ENCODE measurements at regions not wholly inside any gene's neighbourhood (a gene's known extent, or its start where the extent isn't known, plus 50 kb on each side); places are given as distances from the start of the nearest gene placed in this dataset.

DNA sequence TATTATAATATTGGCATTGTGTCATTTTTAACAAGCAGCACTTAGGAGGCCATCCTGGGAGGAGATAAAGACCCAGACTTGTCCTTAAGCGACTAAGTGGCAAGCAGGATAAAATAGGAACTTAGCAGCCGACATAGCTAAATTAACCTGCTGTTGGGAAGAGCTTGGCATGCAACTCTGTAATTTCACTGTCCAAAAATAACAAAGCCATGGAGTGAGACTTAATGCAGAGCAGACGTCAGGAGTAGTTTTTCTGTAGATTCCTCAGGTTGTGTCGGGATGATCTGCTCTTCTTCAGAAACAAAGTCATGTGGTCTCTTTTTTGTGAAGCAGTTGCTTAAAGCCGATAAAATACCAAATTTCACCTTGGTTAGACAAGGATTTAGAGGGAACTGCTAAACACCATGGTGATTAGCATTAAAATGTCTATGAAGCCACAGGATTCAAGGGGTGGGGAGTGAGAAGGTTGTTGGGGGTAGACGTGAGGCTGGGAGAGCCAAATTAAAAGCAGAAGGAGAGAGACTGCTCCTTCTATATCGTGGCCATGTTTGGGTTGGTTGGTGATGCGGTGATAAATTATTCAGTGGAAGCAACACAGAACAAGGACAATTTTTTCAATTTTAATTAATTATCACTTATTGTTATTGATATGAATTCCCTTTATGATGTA lies 303.0 kb downstream of the CSNK1G3 start:
- H3K36me3 ChIP-seq (ENCODE audit: control insufficient read depth in 2 of 2, extremely low read depth in 1 of 2, insufficient read depth in 2 of 2, low read length in 2 of 2), result no peaks in the 10 kb centered on the region
- H3K4me1 ChIP-seq (ENCODE audit: control insufficient read depth, extremely low read depth, insufficient read depth, low read length), result no peaks in the 10 kb centered on the region
- H3K27me3 ChIP-seq (ENCODE audit: control insufficient read depth, extremely low read depth, insufficient read depth, low read length), result no peaks in the 10 kb centered on the region
- no peak overlapping the region for H2AFZ ChIP-seq (ENCODE audit: control insufficient read depth, low read length)
- no peaks in the 10 kb centered on the region for H3K9me1 ChIP-seq (ENCODE audit: control insufficient read depth, extremely low read depth, insufficient read depth, low read length)
- no peaks in the 10 kb centered on the region for H4K20me1 ChIP-seq (ENCODE audit: control insufficient read depth, extremely low read depth, insufficient read depth, low read length)
- H3K79me2 ChIP-seq (ENCODE audit: control insufficient read depth, insufficient read depth, low read length), result no peaks in the 10 kb centered on the region
- no peak for TF ChIP-seq EZH2 (IDR thresholded peaks at IDR 0.05; ENCODE audit: low read length)
- TF ChIP-seq, protein P1, sequence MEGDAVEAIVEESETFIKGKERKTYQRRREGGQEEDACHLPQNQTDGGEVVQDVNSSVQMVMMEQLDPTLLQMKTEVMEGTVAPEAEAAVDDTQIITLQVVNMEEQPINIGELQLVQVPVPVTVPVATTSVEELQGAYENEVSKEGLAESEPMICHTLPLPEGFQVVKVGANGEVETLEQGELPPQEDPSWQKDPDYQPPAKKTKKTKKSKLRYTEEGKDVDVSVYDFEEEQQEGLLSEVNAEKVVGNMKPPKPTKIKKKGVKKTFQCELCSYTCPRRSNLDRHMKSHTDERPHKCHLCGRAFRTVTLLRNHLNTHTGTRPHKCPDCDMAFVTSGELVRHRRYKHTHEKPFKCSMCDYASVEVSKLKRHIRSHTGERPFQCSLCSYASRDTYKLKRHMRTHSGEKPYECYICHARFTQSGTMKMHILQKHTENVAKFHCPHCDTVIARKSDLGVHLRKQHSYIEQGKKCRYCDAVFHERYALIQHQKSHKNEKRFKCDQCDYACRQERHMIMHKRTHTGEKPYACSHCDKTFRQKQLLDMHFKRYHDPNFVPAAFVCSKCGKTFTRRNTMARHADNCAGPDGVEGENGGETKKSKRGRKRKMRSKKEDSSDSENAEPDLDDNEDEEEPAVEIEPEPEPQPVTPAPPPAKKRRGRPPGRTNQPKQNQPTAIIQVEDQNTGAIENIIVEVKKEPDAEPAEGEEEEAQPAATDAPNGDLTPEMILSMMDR (optimal IDR thresholded peaks at IDR 0.05 in 1 of 3, IDR thresholded peaks at IDR 0.05 in 1 of 3, conservative IDR thresholded peaks at IDR 0.05 in 1 of 3; ENCODE audit: extremely low read depth in 1 of 3, insufficient read depth in 2 of 3, low read length in 3 of 3), result no peak
- no peak overlapping the region for H3K4me2 ChIP-seq (ENCODE audit: control insufficient read depth, extremely low read depth, insufficient read depth, low read depth, low read length)
- H3K9ac ChIP-seq (ENCODE audit: control insufficient read depth, extremely low read depth, insufficient read depth, low read length), result no peak overlapping the region
- H3K27ac ChIP-seq (ENCODE audit: control insufficient read depth, insufficient read depth, low read length), result no peak overlapping the region
- H3K9me3 ChIP-seq (ENCODE audit: control insufficient read depth, low read depth, low read length), result no peaks in the 10 kb centered on the region
- DNase-seq (ENCODE audit: low read depth, low spot score) (no peak), FAIRE-seq (no peak)
- dilution Hi-C loops (cut with MboI; ENCODE audit: extremely low pct_ligation_motif_present, low sequenced_read_pairs), result no loop called here
- no peak overlapping the region for H3K4me3 ChIP-seq (ENCODE audit: control insufficient read depth in 2 of 3, extremely low read depth in 1 of 3, insufficient read depth in 2 of 3, low read depth in 1 of 3, low read length in 3 of 3)

GRCh38 chr5:123813937-123814624 lies 302.1 kb downstream of the CSNK1G3 start:
- no peak overlapping the region for H3K4me2 ChIP-seq (ENCODE audit: control insufficient read depth, extremely low read depth, insufficient read depth, low read depth, low read length)
- TF ChIP-seq EZH2 (IDR thresholded peaks at IDR 0.05; ENCODE audit: low read length), result no peak
- TF ChIP-seq, protein P1 (optimal IDR thresholded peaks at IDR 0.05 in 1 of 3, IDR thresholded peaks at IDR 0.05 in 1 of 3, conservative IDR thresholded peaks at IDR 0.05 in 1 of 3; ENCODE audit: extremely low read depth in 1 of 3, insufficient read depth in 2 of 3, low read length in 3 of 3), result no peak
- dilution Hi-C loops (cut with MboI; ENCODE audit: extremely low pct_ligation_motif_present, low sequenced_read_pairs), result no loop called here
- H3K27me3 ChIP-seq (ENCODE audit: control insufficient read depth, extremely low read depth, insufficient read depth, low read length), result no peaks in the 10 kb centered on the region
- no peaks in the 10 kb centered on the region for H3K9me1 ChIP-seq (ENCODE audit: control insufficient read depth, extremely low read depth, insufficient read depth, low read length)
- H3K9me3 ChIP-seq (ENCODE audit: control insufficient read depth, low read depth, low read length), result no peaks in the 10 kb centered on the region
- H3K4me3 ChIP-seq (ENCODE audit: control insufficient read depth in 2 of 3, extremely low read depth in 1 of 3, insufficient read depth in 2 of 3, low read depth in 1 of 3, low read length in 3 of 3), result no peak overlapping the region
- no peaks in the 10 kb centered on the region for H4K20me1 ChIP-seq (ENCODE audit: control insufficient read depth, extremely low read depth, insufficient read depth, low read length)
- peak overlapping the region; percentile 16 for H2AFZ ChIP-seq (ENCODE audit: control insufficient read depth, low read length)
- no peak overlapping the region for H3K9ac ChIP-seq (ENCODE audit: control insufficient read depth, extremely low read depth, insufficient read depth, low read length)
- no peaks in the 10 kb centered on the region for H3K79me2 ChIP-seq (ENCODE audit: control insufficient read depth, insufficient read depth, low read length)
- no peak overlapping the region for H3K27ac ChIP-seq (ENCODE audit: control insufficient read depth, insufficient read depth, low read length)
- H3K36me3 ChIP-seq (ENCODE audit: control insufficient read depth in 2 of 2, extremely low read depth in 1 of 2, insufficient read depth in 2 of 2, low read length in 2 of 2), result no peaks in the 10 kb centered on the region
- no peaks in the 10 kb centered on the region for H3K4me1 ChIP-seq (ENCODE audit: control insufficient read depth, extremely low read depth, insufficient read depth, low read length)
- peak; percentile 26 for FAIRE-seq
- no peak for DNase-seq (ENCODE audit: low read depth, low spot score)

All from keratinocyte (primary cell).